GM12878 (cell line): ENCODE measurements at regions not wholly inside any gene's neighbourhood (a gene's known extent, or its start where the extent isn't known, plus 50 kb on each side); places are given as distances from the start of the nearest gene placed in this dataset.
A peak's percentile ranks its signal among the peaks of the same experiment; 100 is the strongest.

Experiments used
- ATAC-seq: fragments of 200-7000 bp; cut with Tn5 transposase; 3 replicates; pipeline ENCODE4 v1.9.1; 2020; ENCODE audit warnings: mild to moderate bottlenecking, moderate library complexity
- BruUV-seq: library from RNA; stranded (reverse); fragments of 400-500 nt; replicated peaks from 2 replicates; lab custom pipeline; 2021; lab: Mats Ljungman, UMichigan
- CTCF ChIA-PET: fragments of 300-600 bp; sonication (Branson Sonifier 250); formaldehyde crosslinking; extraction: SDS; loops from one replicate; lab custom pipeline; 2021; ENCODE audit warnings: inconsistent platforms; lab: Yijun Ruan, JAX
- POLR2A ChIA-PET: fragments of 350-600 bp; formaldehyde crosslinking; extraction: SDS; loops from one replicate; lab custom pipeline; 2021; ENCODE audit warnings: inconsistent platforms; lab: Charles Lee
- RAD21 ChIA-PET: fragments of 300-600 bp; sonication (Branson Sonifier 250); formaldehyde crosslinking; loops from one replicate; lab custom pipeline; 2023; ENCODE audit warnings: antibody characterized with exemption; ENCODE audit not compliant: unreplicated experiment; lab: Charles Lee
- SMC1A ChIA-PET: fragments of 300-600 bp; sonication (Branson Sonifier 250); formaldehyde crosslinking; loops from one replicate; lab custom pipeline; 2023; ENCODE audit not compliant: unreplicated experiment, uncharacterized antibody; lab: Charles Lee
- DNase-seq: peaks from one replicate; pipeline ENCODE4 v3.0.0-alpha.2; 2011; ENCODE audit warnings: low read depth, low spot score
- FAIRE-seq: peaks from 3 replicates; lab custom pipeline; 2011; peaks lifted over from hg19 to GRCh38; lab: Jason Lieb, UNC
- H2AFZ ChIP-seq: 2 replicates; pipeline ENCODE4 v1.6.0; 2011; ENCODE audit warnings: low read depth, low read length, control low read depth; ENCODE audit not compliant: control insufficient read depth
- H3K27ac ChIP-seq: 2 replicates; pipeline ENCODE4 v1.5.1; 2011; ENCODE audit warnings: control low read depth; ENCODE audit not compliant: control insufficient read depth, insufficient read depth
- H3K27me3 ChIP-seq, 2 experiments: replicated peaks in 1 of 2; 2 replicates each; pipeline versions ENCODE4 v1.6.0 to v1.6.1; 2011; ENCODE audit warnings: low read length in 1 of 2; ENCODE audit not compliant: control insufficient read depth in 2 of 2, insufficient read depth in 2 of 2
- H3K36me3 ChIP-seq, 2 experiments: 2 replicates each; pipeline ENCODE4 v1.5.1; 2011; ENCODE audit warnings: low read length in 1 of 2; ENCODE audit not compliant: control insufficient read depth in 2 of 2, insufficient read depth in 2 of 2
- H3K4me1 ChIP-seq: 2 replicates; pipeline ENCODE4 v1.6.1; 2011; ENCODE audit warnings: mild to moderate bottlenecking, low read length, moderate library complexity, mixed read lengths; ENCODE audit not compliant: control insufficient read depth, insufficient read depth
- H3K4me2 ChIP-seq: 2 replicates; pipeline ENCODE4 v1.6.0; 2011; ENCODE audit warnings: control low read depth; ENCODE audit not compliant: control insufficient read depth, insufficient read depth
- H3K4me3 ChIP-seq: fragments of 200-600 bp; sonication (generic); 2 replicates; pipeline ENCODE4 v1.5.1; 2016
- H3K79me2 ChIP-seq: 2 replicates; pipeline ENCODE4 v1.6.0; 2011; ENCODE audit warnings: low read length; ENCODE audit not compliant: control insufficient read depth, insufficient read depth
- H3K9ac ChIP-seq: 2 replicates; pipeline ENCODE4 v1.8.0; 2011; ENCODE audit warnings: low read length, control low read depth, mixed read lengths; ENCODE audit not compliant: control insufficient read depth, insufficient read depth
- H3K9me3 ChIP-seq: replicated peaks from 3 replicates; pipeline ENCODE4 v1.5.1; 2011; ENCODE audit warnings: mild to moderate bottlenecking, low read length; ENCODE audit not compliant: control insufficient read depth, insufficient read depth
- H4K20me1 ChIP-seq: 2 replicates; pipeline ENCODE4 v1.6.0; 2011; ENCODE audit not compliant: control insufficient read depth, insufficient read depth
- ASH2L ChIP-seq: fragments of 300-600, 200-600 bp; sonication (generic); IDR thresholded peaks from 2 replicates; pipeline ENCODE4 v1.6.1; 2017; ENCODE audit warnings: low read depth, mild to moderate bottlenecking, borderline replicate concordance
- IKZF2 ChIP-seq, 2 experiments: fragments of 450-650 bp; IDR thresholded peaks; 2 replicates each; pipeline ENCODE4 v1.6.1; 2017; ENCODE audit warnings: mild to moderate bottlenecking in 2 of 2, moderate library complexity in 2 of 2
- WGBS: methylation state at CpG from one replicate; pipeline ENCODE4 v1.1.6; 2016; ENCODE audit warnings: low lambda C conversion rate; ENCODE audit not compliant: insufficient replicate concordance, insufficient coverage; ENCODE audit errors: missing lambda C conversion rate; 5-methylcytosine and 5-hydroxymethylcytosine counted together
- in situ Hi-C: fragments of 300-500 bp; cut with MboI; formaldehyde crosslinking; loops from 9 replicates; pipeline ENCODE4 v1.14.3; 2018; ENCODE audit warnings: mixed read lengths
- intact Hi-C: fragments of 100-400 bp; cut with micrococcal nuclease; formaldehyde crosslinking; loops from one replicate; pipeline ENCODE4 v1.14.2; 2022; ENCODE audit not compliant: unreplicated experiment
- TF ChIP-seq, protein P1 (sequence below): fragments of 450-650 bp; IDR thresholded peaks from 2 replicates; pipeline ENCODE4 v1.6.1; 2016; ENCODE audit warnings: mild to moderate bottlenecking

DNA sequence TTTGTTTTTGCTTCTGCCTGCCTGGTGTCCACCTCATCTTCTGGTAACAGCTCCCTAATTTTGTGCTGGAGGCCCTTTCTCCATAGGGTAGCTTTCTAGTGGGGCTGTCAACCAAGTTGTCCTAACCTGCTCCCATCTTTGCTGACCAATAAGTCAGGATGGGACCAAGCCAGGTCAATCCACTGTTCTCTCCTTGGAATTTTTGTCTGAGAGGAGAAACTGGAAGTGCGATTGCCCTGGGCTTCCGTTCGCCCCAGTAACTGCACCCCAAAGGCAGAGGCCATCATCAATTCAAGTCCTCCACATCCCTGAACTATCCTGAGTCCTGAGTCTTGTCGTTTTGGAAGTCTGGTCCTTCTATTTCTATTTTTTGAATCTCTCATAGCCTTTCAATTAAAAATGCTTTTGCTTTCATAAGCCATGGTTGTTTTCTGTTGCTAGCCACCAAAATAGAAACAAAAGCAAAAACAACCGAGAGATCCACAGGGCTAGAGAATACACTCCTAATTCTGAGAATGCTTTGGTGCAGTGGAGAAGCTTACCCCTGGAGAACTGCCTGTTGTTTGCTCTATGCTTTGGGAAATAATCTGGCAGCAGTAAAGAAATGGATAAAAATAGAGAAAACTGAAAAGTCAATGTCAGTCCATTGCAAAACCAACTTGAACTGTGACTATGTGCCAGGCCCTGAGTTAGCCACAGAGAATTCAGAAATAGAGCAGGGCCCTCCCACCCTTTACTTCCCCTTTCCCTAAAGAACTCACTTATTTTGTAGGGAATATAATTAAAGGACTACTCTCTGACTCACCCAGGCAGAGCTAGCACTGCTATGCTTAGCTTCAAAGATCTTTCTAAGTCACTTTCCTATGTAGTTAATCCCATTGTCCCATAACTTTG, 368.1 kb downstream of the CXCL12 start:
- 0 out of 2 replicates have a peak overlapping the region, but pooled peaks have one; percentile 2 for H2AFZ ChIP-seq
- ChIA-PET POLR2A (interaction anchor here (0.6 to 1.0 kb wide), 2 partner anchors 8 to 1746 kb away, joined by 3 to 5 read pairs; no protein-coding TSS in a partner anchor), RAD21 (interaction anchor here (1.1 to 2.8 kb wide), 5 partner anchors 9 to 284 kb away, joined by 3 to 13 read pairs (median 4); no protein-coding TSS in a partner anchor)
- no peak overlapping the region for H3K4me3 ChIP-seq
- intact Hi-C loops = no loop called here
- no TSS peak for BruUV-seq
- TF ChIP-seq IKZF2 (IDR thresholded peaks at IDR 0.05) (0 out of 4 replicates have a peak, but pooled peaks of 1 of the 2 experiments have one; percentile 33), ASH2L (peak; percentile 29; the same call in 1 of the 2 replicates)
- TF ChIP-seq, protein P1, sequence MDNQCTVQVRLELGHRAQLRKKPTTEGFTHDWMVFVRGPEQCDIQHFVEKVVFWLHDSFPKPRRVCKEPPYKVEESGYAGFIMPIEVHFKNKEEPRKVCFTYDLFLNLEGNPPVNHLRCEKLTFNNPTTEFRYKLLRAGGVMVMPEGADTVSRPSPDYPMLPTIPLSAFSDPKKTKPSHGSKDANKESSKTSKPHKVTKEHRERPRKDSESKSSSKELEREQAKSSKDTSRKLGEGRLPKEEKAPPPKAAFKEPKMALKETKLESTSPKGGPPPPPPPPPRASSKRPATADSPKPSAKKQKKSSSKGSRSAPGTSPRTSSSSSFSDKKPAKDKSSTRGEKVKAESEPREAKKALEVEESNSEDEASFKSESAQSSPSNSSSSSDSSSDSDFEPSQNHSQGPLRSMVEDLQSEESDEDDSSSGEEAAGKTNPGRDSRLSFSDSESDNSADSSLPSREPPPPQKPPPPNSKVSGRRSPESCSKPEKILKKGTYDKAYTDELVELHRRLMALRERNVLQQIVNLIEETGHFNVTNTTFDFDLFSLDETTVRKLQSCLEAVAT = no peak
- TF ChIP-seq, all 136 proteins: peak for 2
- Histone ChIP-seq H3K27ac (no peak overlapping the region), H3K9me3 (no peaks in the 10 kb centered on the region), H3K36me3 (no peaks in the 10 kb centered on the region), H3K9ac (no peak overlapping the region), H3K27me3 (no peaks in the 10 kb centered on the region; a peak in 1 of 4 replicates), H3K4me1 (peaks cover 20% of the 10 kb centered on the region), H4K20me1 (no peaks in the 10 kb centered on the region), H3K79me2 (no peaks in the 10 kb centered on the region), H3K4me2 (peak overlapping the region; percentile 11)
- ATAC-seq (no peak), DNase-seq (no peak), FAIRE-seq (no peak)
- CTCF ChIA-PET = interaction anchor here (1.2 to 4.6 kb wide), 3 partner anchors 8 to 18 kb away, joined by 4 to 22 read pairs (median 11); no protein-coding TSS in a partner anchor
- in situ Hi-C loops = loop anchor here (25.0 kb wide), 1 partner anchor 605 kb away; the partner anchor contains the start of gene HNRNPF
- SMC1A ChIA-PET = interaction anchor here (0.6 to 5.8 kb wide), 5 partner anchors 7 to 44 kb away, joined by 3 to 77 read pairs (median 4); no protein-coding TSS in a partner anchor
- WGBS = 49% methylated on average over 5 of the region's 5 CpGs
